ENCODE measurements at regions not wholly inside any gene's neighbourhood (a gene's known extent, or its start where the extent isn't known, plus 50 kb on each side); places are given as distances from the start of the nearest gene placed in this dataset.
A peak's percentile ranks its signal among the peaks of the same experiment; 100 is the strongest.

DNA sequence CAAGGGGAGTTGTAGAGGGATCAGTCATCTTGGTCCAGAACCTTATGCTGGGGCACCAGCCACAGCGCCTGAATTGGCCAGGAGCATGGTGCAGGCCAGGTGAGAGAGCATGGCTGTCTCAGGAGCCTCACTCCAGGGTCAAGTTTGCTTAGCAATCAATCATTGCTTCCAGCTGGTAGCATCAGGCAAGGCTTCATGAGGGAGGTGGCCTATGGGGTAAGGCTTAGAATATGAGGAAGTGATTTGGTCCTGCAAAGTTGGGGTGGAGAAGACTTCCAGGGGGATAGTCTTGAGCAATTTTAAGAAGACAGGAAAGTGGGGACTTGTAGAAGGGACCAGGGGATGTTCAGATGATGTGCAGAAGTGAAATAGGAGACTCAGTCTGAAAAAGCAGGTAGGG, 53.9 kb upstream of the PITX1 start:
- H3K4me2 ChIP-seq (ENCODE audit: insufficient read depth, low read length): no peak overlapping the region
- H4K20me1 ChIP-seq (ENCODE audit: insufficient read depth, low read length): no peaks in the 10 kb centered on the region
- DNase-seq (ENCODE audit: insufficient read length, low spot score, missing footprints): no peak
- H3K36me3 ChIP-seq (ENCODE audit: insufficient read depth, low read length): no peaks in the 10 kb centered on the region
- H3K4me3 ChIP-seq (ENCODE audit: insufficient read depth, low read length): no peak overlapping the region
- H3K27ac ChIP-seq (ENCODE audit: low read depth, low read length): no peak overlapping the region
- H3K4me1 ChIP-seq (ENCODE audit: insufficient read depth, low read length): peaks cover 3% of the 10 kb centered on the region
- H2AFZ ChIP-seq (ENCODE audit: low read length): no peak overlapping the region
- H3K79me2 ChIP-seq (ENCODE audit: insufficient read depth, low read length): no peaks in the 10 kb centered on the region
- TF ChIP-seq, protein P1, sequence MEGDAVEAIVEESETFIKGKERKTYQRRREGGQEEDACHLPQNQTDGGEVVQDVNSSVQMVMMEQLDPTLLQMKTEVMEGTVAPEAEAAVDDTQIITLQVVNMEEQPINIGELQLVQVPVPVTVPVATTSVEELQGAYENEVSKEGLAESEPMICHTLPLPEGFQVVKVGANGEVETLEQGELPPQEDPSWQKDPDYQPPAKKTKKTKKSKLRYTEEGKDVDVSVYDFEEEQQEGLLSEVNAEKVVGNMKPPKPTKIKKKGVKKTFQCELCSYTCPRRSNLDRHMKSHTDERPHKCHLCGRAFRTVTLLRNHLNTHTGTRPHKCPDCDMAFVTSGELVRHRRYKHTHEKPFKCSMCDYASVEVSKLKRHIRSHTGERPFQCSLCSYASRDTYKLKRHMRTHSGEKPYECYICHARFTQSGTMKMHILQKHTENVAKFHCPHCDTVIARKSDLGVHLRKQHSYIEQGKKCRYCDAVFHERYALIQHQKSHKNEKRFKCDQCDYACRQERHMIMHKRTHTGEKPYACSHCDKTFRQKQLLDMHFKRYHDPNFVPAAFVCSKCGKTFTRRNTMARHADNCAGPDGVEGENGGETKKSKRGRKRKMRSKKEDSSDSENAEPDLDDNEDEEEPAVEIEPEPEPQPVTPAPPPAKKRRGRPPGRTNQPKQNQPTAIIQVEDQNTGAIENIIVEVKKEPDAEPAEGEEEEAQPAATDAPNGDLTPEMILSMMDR (IDR thresholded peaks at IDR 0.05; ENCODE audit: extremely low read depth, low read depth, low read length): no peak
- H3K9me3 ChIP-seq (ENCODE audit: low read depth, low read length): no peaks in the 10 kb centered on the region
- H3K27me3 ChIP-seq (ENCODE audit: insufficient read depth, low read length): no peaks in the 10 kb centered on the region

DNA sequence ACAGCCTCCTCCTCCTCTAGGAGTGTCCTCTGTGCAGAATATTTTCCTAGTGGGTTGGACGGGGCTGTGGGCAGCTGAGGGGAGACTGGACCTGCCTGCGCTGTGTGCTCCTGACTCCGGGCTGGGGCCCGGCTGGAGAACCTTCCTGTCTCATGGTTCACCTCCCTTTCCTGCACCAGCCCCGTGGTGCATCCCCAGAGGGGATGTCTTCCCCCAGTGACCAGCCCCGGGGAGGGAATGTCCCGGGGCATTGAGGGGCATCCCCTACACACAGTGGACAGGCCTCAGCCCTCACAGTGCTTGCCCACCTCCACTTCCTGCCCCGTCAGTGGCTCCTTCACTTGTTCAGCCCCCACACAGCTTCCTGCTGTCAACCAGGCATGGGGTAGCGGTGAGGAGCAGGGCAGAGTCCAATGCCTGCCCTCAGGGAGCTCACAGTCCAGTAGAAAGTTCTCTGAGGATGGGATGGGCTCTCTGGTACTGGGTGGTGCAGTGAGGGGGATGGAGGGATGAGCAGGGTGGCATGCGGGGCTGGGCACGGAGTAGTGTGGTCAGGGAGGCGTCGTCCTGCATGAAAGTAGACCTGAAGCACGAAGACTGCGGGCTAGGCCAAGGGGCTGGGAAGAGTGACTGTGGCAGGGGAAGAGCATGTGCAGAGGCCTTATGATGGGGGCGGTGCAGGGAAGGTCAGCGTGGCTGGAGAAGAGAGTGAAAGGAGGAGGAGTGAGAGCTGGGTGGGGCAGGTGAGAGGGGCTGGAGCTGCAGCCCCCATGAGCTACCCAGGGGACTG, 52.1 kb upstream of the PITX1 start:
- no peaks in the 10 kb centered on the region for H3K36me3 ChIP-seq (ENCODE audit: insufficient read depth, low read length)
- H3K9me3 ChIP-seq (ENCODE audit: low read depth, low read length): peaks cover under 1% of the 10 kb centered on the region
- TF ChIP-seq, protein P1 (IDR thresholded peaks at IDR 0.05; ENCODE audit: extremely low read depth, low read depth, low read length): no peak

DNA sequence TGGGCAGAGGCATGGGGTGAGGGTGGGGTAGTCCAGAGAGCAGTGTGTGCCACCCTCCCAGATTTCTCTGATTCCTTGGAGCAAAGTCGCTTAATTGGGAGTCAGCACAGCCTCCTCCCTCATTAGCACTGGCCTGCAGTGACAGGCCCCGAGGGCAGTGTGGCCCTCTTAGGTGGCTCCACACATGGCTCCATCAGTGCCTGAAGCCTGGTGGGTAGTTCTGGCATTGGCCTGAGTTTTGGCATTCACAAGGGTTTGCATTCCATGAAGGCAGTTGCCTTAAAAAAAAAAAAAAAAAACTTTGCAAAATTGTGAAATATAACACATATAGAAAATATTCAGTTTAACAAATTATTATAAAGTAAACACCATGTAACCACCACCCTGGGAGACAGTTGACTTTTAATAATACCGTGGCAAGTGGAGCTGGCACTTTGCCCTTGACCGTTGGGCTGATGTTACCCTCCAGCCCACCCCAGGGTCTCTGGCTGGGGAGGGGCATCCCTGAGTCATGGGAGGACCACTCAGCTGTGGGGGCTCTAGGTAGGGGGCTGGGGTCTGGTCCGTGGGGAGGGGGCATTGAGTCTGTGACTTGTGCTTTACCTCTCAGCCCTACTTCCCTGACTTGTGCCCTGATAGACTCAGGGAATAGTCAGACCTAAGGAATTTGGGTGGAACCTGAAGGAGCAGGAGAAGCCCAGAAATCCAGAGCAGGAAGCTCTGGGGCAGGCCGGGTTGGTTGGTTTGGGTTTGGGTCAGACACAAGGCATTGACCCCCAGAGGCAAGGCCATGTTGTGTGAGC, 51.3 kb upstream of the PITX1 start:
- Histone ChIP-seq H3K4me2 (ENCODE audit: insufficient read depth, low read length) (no peak overlapping the region), H2AFZ (ENCODE audit: low read length) (peak overlapping the region; percentile 47)
- peak; percentile 91 for DNase-seq (ENCODE audit: insufficient read length, low spot score, missing footprints)

More for the DNA sequence above, 52.1 kb upstream of the PITX1 start:
- H3K4me3 ChIP-seq (ENCODE audit: insufficient read depth, low read length): no peak overlapping the region
- no peaks in the 10 kb centered on the region for H3K79me2 ChIP-seq (ENCODE audit: insufficient read depth, low read length)
- H3K4me2 ChIP-seq (ENCODE audit: insufficient read depth, low read length): no peak overlapping the region
- H3K27me3 ChIP-seq (ENCODE audit: insufficient read depth, low read length): no peaks in the 10 kb centered on the region
- H2AFZ ChIP-seq (ENCODE audit: low read length): peak overlapping the region; percentile 47
- H4K20me1 ChIP-seq (ENCODE audit: insufficient read depth, low read length): no peaks in the 10 kb centered on the region
- no peak for DNase-seq (ENCODE audit: insufficient read length, low spot score, missing footprints)
- no peak overlapping the region for H3K27ac ChIP-seq (ENCODE audit: low read depth, low read length)
- H3K4me1 ChIP-seq (ENCODE audit: insufficient read depth, low read length): peaks cover 3% of the 10 kb centered on the region

More for the DNA sequence above, 51.3 kb upstream of the PITX1 start:
- Histone ChIP-seq H3K79me2 (ENCODE audit: insufficient read depth, low read length) (no peaks in the 10 kb centered on the region), H3K9me3 (ENCODE audit: low read depth, low read length) (peaks cover 6% of the 10 kb centered on the region), H3K27ac (ENCODE audit: low read depth, low read length) (no peak overlapping the region), H3K27me3 (ENCODE audit: insufficient read depth, low read length) (no peaks in the 10 kb centered on the region), H4K20me1 (ENCODE audit: insufficient read depth, low read length) (no peaks in the 10 kb centered on the region), H3K4me3 (ENCODE audit: insufficient read depth, low read length) (no peak overlapping the region), H3K36me3 (ENCODE audit: insufficient read depth, low read length) (no peaks in the 10 kb centered on the region), H3K4me1 (ENCODE audit: insufficient read depth, low read length) (peaks cover 3% of the 10 kb centered on the region)
- TF ChIP-seq, protein P1 (IDR thresholded peaks at IDR 0.05; ENCODE audit: extremely low read depth, low read depth, low read length): no peak
